Epithelial cell of prostate (primary cell): ENCODE measurements at regions not wholly inside any gene's neighbourhood (a gene's known extent, or its start where the extent isn't known, plus 50 kb on each side); places are given as distances from the start of the nearest gene placed in this dataset.
A peak's percentile ranks its signal among the peaks of the same experiment; 100 is the strongest.

Source experiments
- DNase-seq: peaks from one replicate; pipeline ENCODE4 v3.0.0-alpha.2; 2011; ENCODE audit warnings: low read depth, low spot score
- H3K27ac ChIP-seq: fragments of 450-650 bp; 2 replicates; pipeline ENCODE4 v1.5.1; 2017; ENCODE audit warnings: mild to moderate bottlenecking

GRCh38 chr4:96093563-96093962 is 253.7 kb downstream of the PDHA2 start:
- no peak overlapping the region for H3K27ac ChIP-seq
- no peak for DNase-seq

- H3K27ac ChIP-seq, result no peak overlapping the region
These were observed 254.3 kb downstream of the PDHA2 start for GRCh38 chr4:96094183-96094582.

GRCh38 chr4:96097040-96097607 is 257.2 kb downstream of the PDHA2 start:
- no peak for DNase-seq
- no peak overlapping the region for H3K27ac ChIP-seq

More at GRCh38 chr4:96094183-96094582, 254.3 kb downstream of the PDHA2 start:
- DNase-seq, result no peak

- DNase-seq, result no peak
- no peak overlapping the region for H3K27ac ChIP-seq
These were observed 257.8 kb downstream of the PDHA2 start for GRCh38 chr4:96097693-96098092.

- H3K27ac ChIP-seq, result no peak overlapping the region
- no peak for DNase-seq
These were observed 259.1 kb downstream of the PDHA2 start for GRCh38 chr4:96099031-96099430.

- no peak for DNase-seq
- H3K27ac ChIP-seq, result peak overlapping the region; percentile 55
These were observed 262.7 kb downstream of the PDHA2 start for GRCh38 chr4:96102541-96103026.

GRCh38 chr4:96103086-96103485 is 263.2 kb downstream of the PDHA2 start:
- DNase-seq, result no peak
- H3K27ac ChIP-seq, result peak overlapping the region; percentile 55

- no peak for DNase-seq
- no peak overlapping the region for H3K27ac ChIP-seq
These were observed 268.3 kb downstream of the PDHA2 start for GRCh38 chr4:96108146-96108545.

- no peak overlapping the region for H3K27ac ChIP-seq
- no peak for DNase-seq
These were observed 272.7 kb downstream of the PDHA2 start for GRCh38 chr4:96112631-96113030.

- no peak overlapping the region for H3K27ac ChIP-seq
- DNase-seq, result no peak
These were observed 280.3 kb downstream of the PDHA2 start for GRCh38 chr4:96120206-96120605.

GRCh38 chr4:96126227-96126626 is 286.3 kb downstream of the PDHA2 start:
- H3K27ac ChIP-seq, result no peak overlapping the region
- no peak for DNase-seq

GRCh38 chr4:96131186-96131585 is 291.3 kb downstream of the PDHA2 start:
- DNase-seq, result no peak
- H3K27ac ChIP-seq, result no peak overlapping the region

GRCh38 chr4:96134806-96135205 is 294.9 kb downstream of the PDHA2 start:
- no peak for DNase-seq
- H3K27ac ChIP-seq, result no peak overlapping the region

- DNase-seq, result no peak
- H3K27ac ChIP-seq, result no peak overlapping the region
These were observed 296.2 kb downstream of the PDHA2 start for GRCh38 chr4:96136056-96136455.

- no peak for DNase-seq
- H3K27ac ChIP-seq, result no peak overlapping the region
These were observed 299.5 kb downstream of the PDHA2 start for GRCh38 chr4:96139251-96139929.

GRCh38 chr4:96145601-96146000 is 305.7 kb downstream of the PDHA2 start:
- H3K27ac ChIP-seq, result no peak overlapping the region
- DNase-seq, result no peak

- DNase-seq, result no peak
- H3K27ac ChIP-seq, result no peak overlapping the region
These were observed 306.8 kb downstream of the PDHA2 start for GRCh38 chr4:96146686-96147085.

GRCh38 chr4:96149894-96150293 is 310.0 kb downstream of the PDHA2 start:
- no peak for DNase-seq

GRCh38 chr4:96150466-96150865 is 310.6 kb downstream of the PDHA2 start:
- no peak overlapping the region for H3K27ac ChIP-seq

More at GRCh38 chr4:96149894-96150293, 310.0 kb downstream of the PDHA2 start:
- no peak overlapping the region for H3K27ac ChIP-seq

GRCh38 chr4:96152824-96153223 is 312.9 kb downstream of the PDHA2 start:
- no peak overlapping the region for H3K27ac ChIP-seq
- DNase-seq, result no peak

More at GRCh38 chr4:96150466-96150865, 310.6 kb downstream of the PDHA2 start:
- DNase-seq, result no peak

- DNase-seq, result no peak
- no peak overlapping the region for H3K27ac ChIP-seq
These were observed 314.8 kb downstream of the PDHA2 start for GRCh38 chr4:96154676-96155075.

GRCh38 chr4:96162636-96163035 is 322.7 kb downstream of the PDHA2 start:
- H3K27ac ChIP-seq, result no peak overlapping the region
- no peak for DNase-seq
